ENCODE measurements at regions not wholly inside any gene's neighbourhood (a gene's known extent, or its start where the extent isn't known, plus 50 kb on each side); places are given as distances from the start of the nearest gene placed in this dataset.

GRCh38 chr9:102069969-102070368 is 331.5 kb upstream of the GRIN3A start:
- TF ChIP-seq SUZ12 (IDR thresholded peaks at IDR 0.05; ENCODE audit: extremely low read depth, insufficient read depth, insufficient read length) (no peak), ZNF274 (IDR thresholded peaks at IDR 0.05; ENCODE audit: low read depth, low read length) (no peak), YY1 (IDR thresholded peaks at IDR 0.05; ENCODE audit: insufficient read depth, insufficient read length) (no peak)

Measured in NT2/D1 (cell line).